C1 segment of cervical spinal cord (tissue), 14 donors: ENCODE measurements at regions not wholly inside any gene's neighbourhood (a gene's known extent, or its start where the extent isn't known, plus 50 kb on each side); places are given as distances from the start of the nearest gene placed in this dataset.

Experiments
- DNase-seq, 14 donors: peaks; one replicate each; lab custom pipeline; 2025; lab: John Stamatoyannopoulos, UW

DNA sequence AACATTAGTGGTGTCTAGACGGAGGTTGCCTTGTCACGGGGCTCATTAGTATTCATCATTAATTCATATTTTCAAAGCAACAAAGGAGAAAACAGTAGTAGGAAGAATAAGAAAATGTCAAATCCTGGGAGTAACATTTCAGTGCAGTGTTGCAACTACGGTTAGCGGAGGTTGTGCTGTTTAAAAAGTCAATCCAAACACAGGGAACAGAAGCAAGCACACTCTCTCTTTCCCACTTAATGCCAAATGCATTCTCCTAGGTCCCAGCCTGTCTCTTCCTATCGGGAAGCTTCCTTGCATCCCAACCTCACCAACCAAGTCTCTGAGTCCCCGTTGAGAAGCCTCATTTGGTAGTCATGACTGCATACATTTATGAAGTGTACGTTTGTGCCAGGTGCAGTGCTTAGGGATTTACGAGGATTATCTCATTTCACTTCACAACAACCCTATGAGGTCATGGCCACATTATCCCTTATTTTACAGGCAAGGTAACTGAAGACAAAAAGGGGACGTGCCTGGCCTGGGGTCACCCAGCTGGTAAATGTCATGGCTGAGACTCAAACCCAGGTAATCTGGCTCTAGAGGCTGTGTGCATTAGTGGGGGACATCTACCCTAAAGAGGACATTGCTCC lies 283.6 kb upstream of the SALL1 start:
- DNase-seq, result no peak

- DNase-seq, result no peak
These were observed 282.5 kb upstream of the SALL1 start for GRCh38 chr16:51433599-51433998.

DNA sequence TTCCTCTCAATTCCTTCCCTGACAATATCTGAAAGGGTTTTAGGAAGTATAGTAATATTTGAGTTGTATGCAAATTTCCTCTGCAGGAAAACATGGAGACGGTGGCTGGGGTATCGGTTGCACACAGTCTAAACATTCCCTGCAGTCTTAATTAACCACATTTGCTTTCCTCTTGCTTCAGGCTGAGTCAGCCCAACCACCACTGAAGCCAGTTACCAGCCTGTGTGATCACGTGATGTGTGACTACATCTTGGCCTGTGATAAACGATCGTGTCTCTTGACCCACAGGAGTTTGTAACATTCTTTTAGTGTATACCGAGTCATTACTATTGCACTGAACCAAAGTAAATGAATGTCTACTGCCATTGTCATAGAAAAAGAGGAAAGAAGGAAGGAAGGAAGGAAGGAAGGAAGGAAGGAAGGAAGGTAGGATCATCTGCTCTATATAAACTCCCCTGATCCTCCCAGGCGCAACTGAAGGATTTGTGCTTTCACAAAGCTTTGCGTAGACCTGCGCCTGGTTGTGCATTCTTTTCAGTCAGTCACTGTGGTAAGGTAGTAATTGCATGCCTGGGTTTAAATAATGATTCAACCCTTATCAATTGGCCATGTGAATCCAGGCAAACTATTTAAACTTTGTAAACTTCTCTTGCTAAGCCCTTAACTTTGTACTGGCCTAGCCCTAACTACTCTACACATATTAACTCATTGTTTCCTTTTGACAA lies 280.6 kb upstream of the SALL1 start:
- DNase-seq, result peak in 5 of 14 donors; percentile 18 to 52 (median 21)

DNA sequence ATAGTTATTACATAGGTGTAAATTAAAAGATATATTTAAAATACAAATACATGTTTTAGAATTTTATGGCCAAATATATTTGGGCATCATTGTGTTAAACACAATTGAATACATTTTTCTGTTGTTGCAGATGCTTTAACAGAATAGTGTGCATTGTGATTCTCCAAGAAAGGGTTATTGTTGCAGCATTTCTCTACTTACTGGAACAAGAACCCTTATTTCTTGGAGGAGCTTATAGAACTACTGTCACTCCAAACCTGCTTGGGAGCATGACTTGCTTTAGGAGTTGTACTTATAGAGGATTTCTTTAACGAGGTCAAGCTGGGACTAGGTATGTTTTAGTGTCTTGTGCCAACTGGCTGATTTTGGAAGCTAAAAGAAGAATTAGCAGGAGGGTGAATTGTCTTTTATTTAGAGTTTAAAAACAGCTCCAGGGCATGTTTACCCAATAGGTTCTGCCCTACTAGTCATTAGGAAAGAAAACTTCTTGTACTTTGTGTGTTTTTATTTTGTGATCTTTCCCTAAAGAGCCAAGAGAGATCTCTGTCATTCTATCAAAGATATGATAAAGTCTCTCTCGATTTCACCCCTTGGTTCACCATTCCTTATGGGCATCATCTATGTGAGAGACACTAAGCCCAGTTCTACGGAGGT lies 279.8 kb upstream of the SALL1 start:
- DNase-seq, result no peak

DNA sequence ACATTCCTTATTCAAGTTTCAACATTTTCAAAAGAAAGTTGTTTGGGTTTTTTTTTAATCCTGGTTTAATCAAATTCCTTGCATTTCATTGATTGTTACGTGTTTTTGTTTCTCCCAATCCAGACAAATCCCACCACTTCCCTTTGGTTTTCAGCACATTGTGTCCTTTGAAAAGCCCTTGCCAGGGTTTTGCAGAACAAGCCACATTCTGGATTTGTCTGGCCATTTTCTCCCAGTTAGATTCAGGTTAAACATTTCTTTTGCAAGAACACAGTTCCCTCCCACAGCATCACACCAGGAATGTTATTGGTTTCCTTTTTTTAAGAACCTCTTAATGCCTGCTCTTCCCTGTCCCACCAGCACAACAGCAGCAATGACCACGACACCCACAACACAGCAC lies 278.0 kb upstream of the SALL1 start:
- no peak for DNase-seq

GRCh38 chr16:51427085-51427484 lies 276.0 kb upstream of the SALL1 start:
- no peak for DNase-seq

- DNase-seq, result no peak
These were observed 275.2 kb upstream of the SALL1 start for GRCh38 chr16:51426276-51426675.

GRCh38 chr16:51420247-51420646 lies 269.2 kb upstream of the SALL1 start:
- no peak for DNase-seq

GRCh38 chr16:51419768-51420167 lies 268.7 kb upstream of the SALL1 start:
- DNase-seq, result no peak

- no peak for DNase-seq
These were observed 267.2 kb upstream of the SALL1 start for GRCh38 chr16:51418258-51418657.

DNA sequence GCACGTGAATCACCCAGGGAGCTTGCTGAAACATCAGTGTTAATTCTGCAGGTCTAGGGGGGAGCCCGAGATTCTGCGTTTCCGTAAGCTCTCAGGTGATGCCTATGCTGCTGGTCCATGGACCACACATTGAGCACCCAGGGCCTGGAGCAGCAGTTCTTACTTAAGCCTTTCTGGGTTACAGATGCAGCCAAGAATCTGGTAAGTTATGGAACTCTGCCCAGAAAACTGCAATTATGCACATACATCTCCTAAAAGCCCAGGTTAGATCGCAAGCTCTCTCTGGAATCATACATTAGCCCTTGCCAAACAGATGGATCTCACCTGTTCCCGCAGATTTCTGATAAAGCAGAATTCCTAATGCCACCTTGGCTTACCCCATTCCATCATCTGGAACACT lies 265.9 kb upstream of the SALL1 start:
- DNase-seq, result no peak

GRCh38 chr16:51410125-51410524 lies 259.1 kb upstream of the SALL1 start:
- no peak for DNase-seq

GRCh38 chr16:51409001-51409675 lies 258.1 kb upstream of the SALL1 start:
- no peak for DNase-seq

DNA sequence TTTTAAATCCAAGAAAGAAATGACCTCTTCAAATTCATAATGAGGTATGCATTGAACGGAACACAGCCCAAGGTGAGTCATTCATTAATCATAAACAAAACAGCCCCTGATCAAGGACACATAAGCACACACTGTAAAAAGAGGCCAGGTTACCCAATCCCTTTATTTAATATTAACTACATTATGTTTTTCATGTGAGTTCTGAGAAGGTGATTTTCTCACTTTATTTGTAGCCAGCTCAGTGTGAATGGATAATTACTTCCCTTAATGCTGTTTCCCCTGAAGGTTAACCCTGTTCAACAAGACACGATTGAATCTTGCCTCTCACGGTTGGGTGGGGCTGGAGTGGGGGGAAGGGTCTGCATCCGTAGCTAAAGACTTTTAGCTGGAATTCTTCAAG lies 257.3 kb upstream of the SALL1 start:
- no peak for DNase-seq

- DNase-seq, result no peak
These were observed 256.9 kb upstream of the SALL1 start for GRCh38 chr16:51407921-51408320.

- no peak for DNase-seq
These were observed 256.1 kb upstream of the SALL1 start for GRCh38 chr16:51407199-51407598.

DNA sequence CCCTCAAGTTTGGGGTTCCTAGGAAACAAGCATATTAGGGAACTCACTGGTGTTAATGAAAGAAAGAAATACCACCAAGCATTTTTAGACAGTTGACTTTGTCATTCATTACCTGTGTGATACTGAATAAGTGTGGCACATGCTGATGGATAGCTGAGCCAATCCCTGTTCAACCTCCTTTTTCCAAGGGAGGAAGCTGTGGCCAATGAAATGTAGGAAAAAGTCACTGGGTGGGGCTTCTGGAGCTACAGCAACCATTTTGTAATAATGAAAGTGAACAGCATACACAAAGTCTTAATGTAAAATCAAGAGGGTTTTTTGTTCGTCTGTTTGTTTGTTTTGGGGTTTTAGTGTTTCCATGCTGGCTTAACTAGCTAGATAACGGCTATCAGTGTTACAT lies 254.3 kb upstream of the SALL1 start:
- DNase-seq, result no peak

DNA sequence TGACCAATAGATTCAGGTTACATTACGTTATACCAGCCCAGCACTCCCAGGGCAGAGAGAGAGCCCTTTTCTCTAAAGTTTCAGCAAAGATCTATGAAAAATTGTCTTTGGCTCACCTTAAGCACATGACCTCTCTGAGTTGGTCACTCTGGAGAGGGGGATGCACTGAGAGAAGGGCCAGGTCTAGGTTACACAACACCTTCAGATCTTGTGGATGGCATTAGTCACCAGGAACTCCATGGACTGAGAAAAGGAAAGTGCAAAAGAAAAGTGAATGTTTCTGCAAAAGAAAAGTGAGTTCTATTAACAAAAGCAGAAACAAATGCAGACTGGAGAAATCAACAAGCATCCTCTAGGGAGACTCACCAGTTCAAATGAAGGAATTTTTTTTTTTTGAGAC lies 253.3 kb upstream of the SALL1 start:
- DNase-seq, result no peak

- no peak for DNase-seq
These were observed 251.7 kb upstream of the SALL1 start for GRCh38 chr16:51402785-51403184.

DNA sequence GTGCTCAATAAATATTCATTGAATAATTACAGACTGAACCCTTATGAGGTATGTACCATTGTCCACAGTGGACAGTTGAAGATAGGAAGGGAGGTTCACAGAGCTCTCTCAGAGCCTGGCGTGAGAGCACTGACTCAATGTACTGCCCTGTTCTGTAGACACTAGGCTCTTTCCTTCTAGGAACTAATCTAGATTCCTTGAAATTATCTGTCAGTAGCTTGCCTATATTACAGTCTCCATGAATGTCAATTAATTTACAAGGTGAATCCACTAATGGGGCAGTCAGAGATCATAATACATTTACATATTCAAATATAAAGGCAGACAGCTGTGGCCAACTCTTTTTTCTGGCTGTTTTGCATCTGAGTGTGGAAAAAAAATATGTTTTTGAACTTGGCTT lies 251.2 kb upstream of the SALL1 start:
- DNase-seq, result no peak

DNA sequence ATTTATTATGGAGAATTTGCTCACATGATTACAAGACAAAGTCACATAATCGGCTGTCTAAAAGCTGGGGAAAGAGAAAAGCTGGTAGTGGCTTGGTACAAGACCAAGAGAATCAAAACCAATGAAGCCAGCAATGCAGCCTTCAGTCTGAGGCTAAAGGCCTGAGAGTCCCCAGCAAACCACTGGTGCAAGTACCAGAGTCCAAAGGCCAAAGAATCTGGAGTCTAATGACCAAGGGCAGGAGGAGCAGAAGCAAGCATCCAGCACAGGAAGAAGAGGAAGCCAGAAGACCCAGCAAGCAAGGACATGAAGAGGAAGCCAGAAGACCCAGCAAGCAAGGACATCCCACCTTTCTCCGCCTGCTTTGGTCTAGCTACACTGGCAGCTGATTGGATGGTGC lies 250.6 kb upstream of the SALL1 start:
- no peak for DNase-seq

GRCh38 chr16:51399908-51400670 lies 249.0 kb upstream of the SALL1 start:
- no peak for DNase-seq
